GM10266 (cell line): ENCODE measurements at regions not wholly inside any gene's neighbourhood (a gene's known extent, or its start where the extent isn't known, plus 50 kb on each side); places are given as distances from the start of the nearest gene placed in this dataset.

Experiments used
- DNase-seq: peaks from one replicate; pipeline ENCODE4 v3.0.0; 2012; ENCODE audit errors: extremely low spot score
- CTCF ChIP-seq: IDR thresholded peaks from 2 replicates; pipeline ENCODE4 v1.5.1; 2012; ENCODE audit warnings: mild to moderate bottlenecking, low read depth; ENCODE audit not compliant: control insufficient read depth, insufficient read depth; ENCODE audit errors: missing control alignments

GRCh38 chr6:132971676-132972075, 157.3 kb downstream of the RPS12 start:
- DNase-seq = no peak
- TF ChIP-seq CTCF = no peak

GRCh38 chr6:132972254-132972653, 157.9 kb downstream of the RPS12 start:
- no peak for DNase-seq
- TF ChIP-seq CTCF = no peak

GRCh38 chr6:132972971-132973370, 158.6 kb downstream of the RPS12 start:
- DNase-seq = no peak
- no peak for TF ChIP-seq CTCF

GRCh38 chr6:132973514-132973993, 159.2 kb downstream of the RPS12 start:
- TF ChIP-seq CTCF = no peak
- no peak for DNase-seq

- DNase-seq = no peak
- TF ChIP-seq CTCF = no peak
Observed at GRCh38 chr6:132974122-132974521, 159.8 kb downstream of the RPS12 start.

GRCh38 chr6:132977413-132977812, 163.0 kb downstream of the RPS12 start:
- DNase-seq = no peak
- no peak for TF ChIP-seq CTCF

- DNase-seq = no peak
Observed at GRCh38 chr6:132978685-132979084, 164.3 kb downstream of the RPS12 start.

More at GRCh38 chr6:132978685-132979084, 164.3 kb downstream of the RPS12 start:
- no peak for TF ChIP-seq CTCF
